GM12874 (cell line): ENCODE measurements at regions not wholly inside any gene's neighbourhood (a gene's known extent, or its start where the extent isn't known, plus 50 kb on each side); places are given as distances from the start of the nearest gene placed in this dataset.

Experiments used
- TF ChIP-seq, protein P1 (sequence below): IDR thresholded peaks from 2 replicates; pipeline ENCODE4 v1.5.1; 2011; ENCODE audit warnings: low read depth, mild to moderate bottlenecking, control low read depth, low read length, moderate library complexity; ENCODE audit not compliant: insufficient read depth

DNA sequence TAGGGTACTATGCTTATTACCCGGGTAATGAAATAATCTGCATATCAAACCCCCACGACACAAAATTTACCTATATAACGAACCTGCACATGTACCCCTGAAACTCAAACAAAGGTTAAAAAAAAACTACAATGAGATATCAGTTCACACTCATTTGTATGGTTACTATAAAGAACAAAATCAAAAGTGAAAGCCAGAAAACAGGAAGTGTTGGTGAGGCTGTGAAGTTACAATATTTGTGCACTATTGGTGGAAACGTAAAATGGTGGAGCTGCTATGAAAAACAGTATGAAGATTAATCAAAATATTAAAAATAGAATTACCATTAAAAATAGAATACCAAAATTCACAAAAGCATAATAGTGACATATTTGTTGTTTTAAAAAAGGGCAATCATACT lies 128.9 kb downstream of the ZIC1 start:
- TF ChIP-seq, protein P1, sequence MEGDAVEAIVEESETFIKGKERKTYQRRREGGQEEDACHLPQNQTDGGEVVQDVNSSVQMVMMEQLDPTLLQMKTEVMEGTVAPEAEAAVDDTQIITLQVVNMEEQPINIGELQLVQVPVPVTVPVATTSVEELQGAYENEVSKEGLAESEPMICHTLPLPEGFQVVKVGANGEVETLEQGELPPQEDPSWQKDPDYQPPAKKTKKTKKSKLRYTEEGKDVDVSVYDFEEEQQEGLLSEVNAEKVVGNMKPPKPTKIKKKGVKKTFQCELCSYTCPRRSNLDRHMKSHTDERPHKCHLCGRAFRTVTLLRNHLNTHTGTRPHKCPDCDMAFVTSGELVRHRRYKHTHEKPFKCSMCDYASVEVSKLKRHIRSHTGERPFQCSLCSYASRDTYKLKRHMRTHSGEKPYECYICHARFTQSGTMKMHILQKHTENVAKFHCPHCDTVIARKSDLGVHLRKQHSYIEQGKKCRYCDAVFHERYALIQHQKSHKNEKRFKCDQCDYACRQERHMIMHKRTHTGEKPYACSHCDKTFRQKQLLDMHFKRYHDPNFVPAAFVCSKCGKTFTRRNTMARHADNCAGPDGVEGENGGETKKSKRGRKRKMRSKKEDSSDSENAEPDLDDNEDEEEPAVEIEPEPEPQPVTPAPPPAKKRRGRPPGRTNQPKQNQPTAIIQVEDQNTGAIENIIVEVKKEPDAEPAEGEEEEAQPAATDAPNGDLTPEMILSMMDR: no peak

DNA sequence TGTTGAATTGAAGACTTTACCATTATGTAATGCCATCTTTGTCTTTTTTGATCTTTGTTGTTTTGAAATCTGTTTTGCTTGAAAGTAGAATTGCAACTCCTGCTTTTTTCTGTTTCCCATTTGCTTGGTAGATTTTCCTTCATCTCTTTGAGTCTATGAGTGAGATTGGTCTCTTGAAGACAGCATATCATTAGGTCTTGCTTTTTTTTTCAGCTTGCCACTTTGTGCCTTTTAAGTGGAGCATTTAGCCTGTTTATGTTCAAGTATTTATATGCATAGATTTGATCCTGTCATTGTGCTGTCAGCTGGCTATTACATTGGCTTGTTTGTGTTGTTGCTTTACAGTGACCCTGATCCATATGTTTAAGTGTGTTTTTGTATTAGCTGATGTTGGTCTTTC lies 131.8 kb downstream of the ZIC1 start:
- TF ChIP-seq, protein P1: no peak

GRCh38 chr3:147544290-147544689 lies 135.1 kb downstream of the ZIC1 start:
- TF ChIP-seq, protein P1: no peak

- TF ChIP-seq, protein P1: no peak
These were observed 142.3 kb downstream of the ZIC1 start for GRCh38 chr3:147551491-147551890.

DNA sequence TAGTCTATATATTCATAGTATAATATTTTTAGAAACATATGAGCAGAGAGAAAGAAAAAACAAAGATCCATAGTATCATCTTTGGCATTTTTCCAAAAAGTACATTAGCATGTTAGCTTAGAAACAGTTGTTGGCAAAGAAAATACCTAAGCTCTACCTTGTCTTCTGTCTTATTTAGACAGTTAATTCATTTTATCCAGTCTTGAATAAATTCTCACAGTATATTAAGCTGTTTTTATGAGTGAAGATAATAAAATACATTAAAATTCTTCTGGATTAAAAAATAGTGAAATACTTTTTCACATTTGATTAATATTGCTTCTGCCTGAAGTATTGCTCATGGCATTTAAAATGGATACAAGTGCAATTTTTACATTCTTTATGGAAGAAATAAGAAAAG lies 145.2 kb downstream of the ZIC1 start:
- TF ChIP-seq, protein P1: no peak

DNA sequence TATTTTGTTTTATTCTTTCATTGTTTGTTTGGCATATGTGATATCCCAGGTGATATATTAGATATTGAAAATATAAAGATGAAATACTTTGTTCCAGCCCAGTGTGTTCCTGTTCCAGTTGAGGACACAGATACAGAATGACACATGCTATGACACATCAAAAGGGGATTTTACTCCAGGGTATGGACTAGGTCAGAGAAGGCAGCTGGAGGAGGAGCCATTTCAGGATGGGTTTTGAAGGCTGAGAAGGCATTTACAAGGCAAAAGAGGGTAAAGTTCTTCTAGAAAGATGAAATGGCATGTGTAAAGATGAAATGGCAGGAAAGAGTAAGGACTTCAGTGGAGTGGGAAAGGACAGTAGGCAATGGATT lies 163.8 kb downstream of the ZIC1 start:
- TF ChIP-seq, protein P1: no peak

GRCh38 chr3:147574621-147575020 lies 165.5 kb downstream of the ZIC1 start:
- TF ChIP-seq, protein P1: no peak

DNA sequence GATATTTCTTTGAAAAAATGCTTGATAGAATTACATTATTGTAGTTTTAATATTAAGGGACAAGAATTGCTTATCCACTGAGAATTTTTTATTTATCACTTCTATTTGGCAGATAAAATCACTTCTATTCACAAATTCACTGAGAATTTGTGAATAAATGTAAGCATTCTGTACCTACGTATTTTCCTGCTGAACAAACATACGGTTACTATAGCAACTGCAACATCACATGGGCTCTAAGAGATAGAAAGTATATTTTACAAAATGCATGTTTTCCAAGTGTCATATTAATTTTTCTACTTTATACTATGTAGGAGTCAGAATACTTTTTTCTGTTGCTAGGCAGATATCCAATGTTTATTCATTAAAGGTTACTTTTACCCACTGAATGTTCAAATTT lies 166.2 kb downstream of the ZIC1 start:
- TF ChIP-seq, protein P1: no peak
